ENCODE measurements at regions not wholly inside any gene's neighbourhood (a gene's known extent, or its start where the extent isn't known, plus 50 kb on each side); places are given as distances from the start of the nearest gene placed in this dataset.

DNA sequence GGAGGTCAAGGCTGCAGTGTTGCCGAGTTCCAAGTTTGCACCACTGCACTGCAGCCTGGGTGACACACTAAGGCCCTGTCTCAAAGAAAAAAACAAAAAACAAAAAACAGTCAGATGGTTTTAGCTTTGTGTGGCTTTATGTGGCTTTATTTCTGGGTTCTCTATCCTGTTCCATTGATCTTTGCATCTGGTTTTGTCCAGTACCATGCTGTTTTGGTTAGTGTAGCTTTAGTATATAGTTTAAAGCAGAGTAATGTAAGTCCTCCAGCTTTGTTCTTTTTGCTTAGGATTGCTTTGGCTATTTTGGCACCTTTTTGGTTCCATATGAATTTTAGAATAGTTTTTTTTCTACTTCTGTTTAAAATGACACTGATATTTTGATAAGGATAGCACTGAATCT is 225.5 kb downstream of the HDGFL1 start:
- Histone ChIP-seq H3K4me1 (no peaks in the 10 kb centered on the region), H3K27ac (replicated peaks) (no peak overlapping the region), H3K9me3 (replicated peaks) (peaks cover 35% of the 10 kb centered on the region), H3K27me3 (ENCODE audit: low read depth) (no peaks in the 10 kb centered on the region), H3K4me3 (no peak overlapping the region), H3K36me3 (no peaks in the 10 kb centered on the region)
- TF ChIP-seq, protein P1, sequence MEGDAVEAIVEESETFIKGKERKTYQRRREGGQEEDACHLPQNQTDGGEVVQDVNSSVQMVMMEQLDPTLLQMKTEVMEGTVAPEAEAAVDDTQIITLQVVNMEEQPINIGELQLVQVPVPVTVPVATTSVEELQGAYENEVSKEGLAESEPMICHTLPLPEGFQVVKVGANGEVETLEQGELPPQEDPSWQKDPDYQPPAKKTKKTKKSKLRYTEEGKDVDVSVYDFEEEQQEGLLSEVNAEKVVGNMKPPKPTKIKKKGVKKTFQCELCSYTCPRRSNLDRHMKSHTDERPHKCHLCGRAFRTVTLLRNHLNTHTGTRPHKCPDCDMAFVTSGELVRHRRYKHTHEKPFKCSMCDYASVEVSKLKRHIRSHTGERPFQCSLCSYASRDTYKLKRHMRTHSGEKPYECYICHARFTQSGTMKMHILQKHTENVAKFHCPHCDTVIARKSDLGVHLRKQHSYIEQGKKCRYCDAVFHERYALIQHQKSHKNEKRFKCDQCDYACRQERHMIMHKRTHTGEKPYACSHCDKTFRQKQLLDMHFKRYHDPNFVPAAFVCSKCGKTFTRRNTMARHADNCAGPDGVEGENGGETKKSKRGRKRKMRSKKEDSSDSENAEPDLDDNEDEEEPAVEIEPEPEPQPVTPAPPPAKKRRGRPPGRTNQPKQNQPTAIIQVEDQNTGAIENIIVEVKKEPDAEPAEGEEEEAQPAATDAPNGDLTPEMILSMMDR (IDR thresholded peaks at IDR 0.05; ENCODE audit: borderline replicate concordance) = no peak
- intact Hi-C loops (cut with micrococcal nuclease) = no loop called here
- no peak for DNase-seq

DNA sequence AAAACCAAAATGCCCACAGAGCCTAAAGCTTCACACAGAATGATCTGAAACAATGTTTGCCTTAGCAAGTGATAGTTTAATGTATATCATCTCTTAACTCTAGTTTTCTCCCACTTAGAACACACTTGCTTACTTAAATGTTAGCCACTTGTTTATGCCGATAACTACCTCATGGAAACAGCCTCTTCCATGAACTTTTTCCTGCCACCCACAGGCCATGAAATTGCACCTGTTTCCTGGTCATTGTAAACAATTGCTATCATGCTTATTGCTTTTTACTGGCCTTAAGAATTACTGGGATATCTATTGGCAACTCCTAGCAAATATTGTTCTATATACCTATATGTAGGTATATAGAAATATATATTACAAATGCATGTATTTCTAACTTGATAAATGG is 231.1 kb downstream of the HDGFL1 start:
- intact Hi-C loops (cut with micrococcal nuclease) = no loop called here
- no peak overlapping the region for H3K27ac ChIP-seq (replicated peaks)
- no peaks in the 10 kb centered on the region for H3K4me1 ChIP-seq
- peaks cover 6% of the 10 kb centered on the region for H3K9me3 ChIP-seq (replicated peaks)
- no peaks in the 10 kb centered on the region for H3K27me3 ChIP-seq (ENCODE audit: low read depth)
- TF ChIP-seq, protein P1 (IDR thresholded peaks at IDR 0.05; ENCODE audit: borderline replicate concordance) = no peak
- no peaks in the 10 kb centered on the region for H3K36me3 ChIP-seq
- DNase-seq = no peak
- no peak overlapping the region for H3K4me3 ChIP-seq

DNA sequence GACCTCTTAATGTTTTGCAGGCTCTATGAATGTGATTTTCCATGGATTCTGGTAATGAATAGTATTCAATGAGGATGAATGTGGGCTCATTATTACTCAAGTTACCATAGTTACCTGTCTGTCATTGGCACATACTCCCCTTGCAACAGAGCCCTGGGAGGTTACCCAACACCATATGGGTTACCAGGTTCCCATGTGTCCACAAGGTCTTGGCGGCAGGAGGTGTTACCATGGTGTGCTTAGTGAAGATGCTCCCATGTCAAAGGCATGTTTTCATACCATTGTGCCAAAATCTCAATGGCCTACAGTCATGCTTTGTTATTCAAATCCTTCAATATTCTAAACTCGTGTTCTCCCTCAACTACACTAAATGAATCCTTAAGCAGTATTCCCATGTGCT is 232.5 kb downstream of the HDGFL1 start:
- TF ChIP-seq, protein P1 (IDR thresholded peaks at IDR 0.05; ENCODE audit: borderline replicate concordance) = no peak
- Histone ChIP-seq H3K36me3 (no peaks in the 10 kb centered on the region), H3K27me3 (ENCODE audit: low read depth) (no peaks in the 10 kb centered on the region), H3K9me3 (replicated peaks) (no peaks in the 10 kb centered on the region), H3K27ac (replicated peaks) (no peak overlapping the region), H3K4me3 (no peak overlapping the region), H3K4me1 (no peaks in the 10 kb centered on the region)
- DNase-seq = no peak
- intact Hi-C loops (cut with micrococcal nuclease) = no loop called here

DNA sequence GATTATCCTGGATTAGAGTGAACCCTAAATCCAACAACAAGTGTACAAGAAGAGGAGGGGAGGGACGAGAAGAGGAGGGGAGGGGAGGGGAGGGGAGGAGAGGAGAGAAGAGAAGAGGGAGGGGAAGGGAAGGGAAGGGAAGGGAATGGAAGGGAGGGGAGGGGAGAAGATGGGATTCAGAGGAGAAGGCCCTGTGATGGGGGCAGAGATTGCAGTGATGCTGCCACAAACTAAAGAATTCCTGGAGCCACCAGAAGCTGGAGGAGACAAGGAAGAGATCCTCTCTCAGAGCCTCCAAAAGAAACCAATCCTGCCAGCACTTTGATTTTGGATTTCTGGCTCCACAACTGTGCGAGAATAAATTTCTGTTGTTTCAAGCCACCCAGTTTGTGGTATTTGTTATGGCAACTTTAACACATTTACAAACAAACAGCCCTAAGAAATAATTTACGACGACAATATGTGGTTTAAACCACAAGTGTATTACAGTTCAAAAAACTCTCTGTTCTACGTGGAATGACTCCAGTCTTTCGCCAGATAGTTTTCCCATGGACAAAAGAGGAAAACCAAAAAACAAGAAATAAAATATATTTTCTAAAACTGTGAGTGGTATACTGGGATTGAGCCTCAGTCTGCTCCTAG is 235.4 kb downstream of the HDGFL1 start:
- Histone ChIP-seq H3K27me3 (ENCODE audit: low read depth) (no peaks in the 10 kb centered on the region), H3K36me3 (no peaks in the 10 kb centered on the region), H3K4me3 (no peak overlapping the region), H3K4me1 (no peaks in the 10 kb centered on the region), H3K27ac (replicated peaks) (no peak overlapping the region), H3K9me3 (replicated peaks) (no peaks in the 10 kb centered on the region)
- intact Hi-C loops (cut with micrococcal nuclease) = no loop called here
- TF ChIP-seq, protein P1 (IDR thresholded peaks at IDR 0.05; ENCODE audit: borderline replicate concordance) = no peak
- DNase-seq = no peak

DNA sequence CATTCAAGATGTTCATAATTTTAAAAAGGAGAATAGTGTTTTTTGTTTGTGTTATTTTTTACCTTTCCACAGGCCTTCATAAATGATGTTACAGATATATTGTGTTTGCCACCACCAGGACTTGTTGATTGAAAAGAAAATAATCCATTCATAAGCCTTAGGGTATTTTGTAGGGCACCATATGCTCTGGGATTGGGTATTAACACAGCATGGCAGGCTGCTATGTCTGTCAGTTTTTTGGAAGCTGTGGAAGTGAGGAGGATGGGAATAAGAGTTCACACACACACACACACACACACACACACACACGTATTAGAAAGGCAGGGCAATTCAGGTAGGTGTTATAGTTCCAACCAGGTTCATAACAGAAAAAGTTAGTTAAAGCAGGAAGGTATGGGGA is 237.9 kb downstream of the HDGFL1 start:
- H3K36me3 ChIP-seq = no peaks in the 10 kb centered on the region
- H3K4me3 ChIP-seq = no peak overlapping the region
- intact Hi-C loops (cut with micrococcal nuclease) = no loop called here
- no peaks in the 10 kb centered on the region for H3K9me3 ChIP-seq (replicated peaks)
- no peak overlapping the region for H3K27ac ChIP-seq (replicated peaks)
- DNase-seq = no peak
- TF ChIP-seq, protein P1 (IDR thresholded peaks at IDR 0.05; ENCODE audit: borderline replicate concordance) = no peak
- no peaks in the 10 kb centered on the region for H3K27me3 ChIP-seq (ENCODE audit: low read depth)
- no peaks in the 10 kb centered on the region for H3K4me1 ChIP-seq

Data from left ventricle myocardium inferior (tissue), 1 donor.